Neural cell (in vitro differentiated cells): ENCODE measurements at regions not wholly inside any gene's neighbourhood (a gene's known extent, or its start where the extent isn't known, plus 50 kb on each side); places are given as distances from the start of the nearest gene placed in this dataset.

Source experiments
- H2AFZ ChIP-seq: fragments of 200-600, 300-800 bp; sonication (generic), shearing (Covaris generic); 2 replicates; pipeline ENCODE4 v1.6.0; 2014; ENCODE audit warnings: low read depth, mild to moderate bottlenecking, antibody characterized with exemption, low read length, moderate library complexity
- H3F3A ChIP-seq: fragments of 200-600 bp; shearing (Covaris generic); 2 replicates; pipeline ENCODE4 v1.6.1; 2016; ENCODE audit warnings: mild to moderate bottlenecking, moderate library complexity, mixed read lengths, antibody characterized with exemption, low read length; ENCODE audit not compliant: insufficient read depth, poor library complexity, severe bottlenecking
- H3K27ac ChIP-seq: fragments of 200-600, 300-800 bp; sonication (generic), shearing (Covaris generic); 2 replicates; pipeline ENCODE4 v1.5.1; 2014; ENCODE audit warnings: mild to moderate bottlenecking, low read length, moderate library complexity
- H3K27me3 ChIP-seq: fragments of 300-800, 200-600 bp; sonication (generic), shearing (Covaris generic); 2 replicates; pipeline ENCODE4 v1.6.0; 2014; ENCODE audit warnings: mild to moderate bottlenecking, low read depth, low read length, moderate library complexity; ENCODE audit not compliant: insufficient read depth
- H3K36me3 ChIP-seq: fragments of 300-800, 200-600 bp; sonication (generic), shearing (Covaris generic); 2 replicates; pipeline ENCODE4 v1.5.1; 2014; ENCODE audit warnings: mild to moderate bottlenecking, antibody characterized with exemption, low read length, moderate library complexity; ENCODE audit not compliant: insufficient read depth
- H3K4me2 ChIP-seq: fragments of 300-800, 200-600 bp; sonication (generic), shearing (Covaris generic); 2 replicates; pipeline ENCODE4 v1.6.0; 2014; ENCODE audit warnings: mild to moderate bottlenecking, low read length
- H3K4me3 ChIP-seq: fragments of 300-800, 200-600 bp; sonication (generic), shearing (Covaris generic); 2 replicates; pipeline ENCODE4 v1.5.1; 2014; ENCODE audit warnings: mild to moderate bottlenecking, low read length, moderate library complexity
- H3K79me2 ChIP-seq: fragments of 200-600 bp; shearing (Covaris generic); replicated peaks from 2 replicates; pipeline ENCODE4 v1.6.0; 2014; ENCODE audit warnings: mild to moderate bottlenecking, low read length, moderate library complexity; ENCODE audit not compliant: insufficient read depth
- H3K9ac ChIP-seq: fragments of 300-800, 200-600 bp; sonication (generic), shearing (Covaris generic); 2 replicates; pipeline ENCODE4 v1.6.1; 2016; ENCODE audit warnings: mild to moderate bottlenecking, low read length, mixed read lengths
- H3K9me2 ChIP-seq: fragments of 200-600 bp; shearing (Covaris generic); 2 replicates; pipeline ENCODE4 v1.6.1; 2016; ENCODE audit warnings: mild to moderate bottlenecking, low read length, mixed read lengths; ENCODE audit not compliant: insufficient read depth
- H3K9me3 ChIP-seq: fragments of 200-600, 300-800 bp; sonication (generic), shearing (Covaris generic); 2 replicates; pipeline ENCODE4 v1.6.1; 2016; ENCODE audit warnings: mild to moderate bottlenecking, mixed run types, low read length, moderate library complexity, mixed read lengths
- H4K20me1 ChIP-seq: fragments of 200-600 bp; shearing (Covaris generic); 2 replicates; pipeline ENCODE4 v1.6.1; 2016; ENCODE audit warnings: mild to moderate bottlenecking, mixed run types; ENCODE audit not compliant: insufficient read depth
- EP300 ChIP-seq: fragments of 450-650 bp; conservative IDR thresholded peaks from 2 replicates; pipeline ENCODE4 v1.6.1; 2014; ENCODE audit warnings: antibody characterized with exemption, mild to moderate bottlenecking, moderate library complexity; ENCODE audit not compliant: poor library complexity, severe bottlenecking
- EZH2 ChIP-seq: fragments of 200-600, 300-800 bp; shearing (Covaris generic), sonication (generic); IDR thresholded peaks from 2 replicates; pipeline ENCODE4 v1.6.1; 2014; ENCODE audit warnings: antibody characterized with exemption, low read length, borderline replicate concordance, mild to moderate bottlenecking; ENCODE audit not compliant: insufficient read depth, poor library complexity, severe bottlenecking
- MXI1 ChIP-seq: fragments of 450-650 bp; conservative IDR thresholded peaks from 2 replicates; pipeline ENCODE4 v1.6.1; 2014; ENCODE audit warnings: antibody characterized with exemption, mild to moderate bottlenecking; ENCODE audit not compliant: poor library complexity, severe bottlenecking
- POLR2AphosphoS5 ChIP-seq: IDR thresholded peaks from 2 replicates; pipeline ENCODE4 v1.6.1; 2012
- RAD21 ChIP-seq: fragments of 450-650 bp; conservative IDR thresholded peaks from 2 replicates; pipeline ENCODE4 v1.6.1; 2014; ENCODE audit warnings: antibody characterized with exemption, mild to moderate bottlenecking, moderate library complexity
- SMC3 ChIP-seq: fragments of 450-650 bp; conservative IDR thresholded peaks from 2 replicates; pipeline ENCODE4 v1.6.1; 2014; ENCODE audit warnings: antibody characterized with exemption, mild to moderate bottlenecking, moderate library complexity; ENCODE audit not compliant: poor library complexity
- TAF1 ChIP-seq: IDR thresholded peaks from 2 replicates; pipeline ENCODE4 v1.6.1; 2012; ENCODE audit warnings: low read depth
- TF ChIP-seq, protein P1 (sequence below): fragments of 450-650 bp; IDR thresholded peaks from 2 replicates; pipeline ENCODE4 v1.5.1; 2014; ENCODE audit warnings: antibody characterized with exemption, mild to moderate bottlenecking, moderate library complexity; ENCODE audit not compliant: poor library complexity, severe bottlenecking
- TF ChIP-seq, protein P2 (sequence below): IDR thresholded peaks from 2 replicates; pipeline ENCODE4 v1.6.1; 2012; ENCODE audit warnings: borderline replicate concordance

DNA sequence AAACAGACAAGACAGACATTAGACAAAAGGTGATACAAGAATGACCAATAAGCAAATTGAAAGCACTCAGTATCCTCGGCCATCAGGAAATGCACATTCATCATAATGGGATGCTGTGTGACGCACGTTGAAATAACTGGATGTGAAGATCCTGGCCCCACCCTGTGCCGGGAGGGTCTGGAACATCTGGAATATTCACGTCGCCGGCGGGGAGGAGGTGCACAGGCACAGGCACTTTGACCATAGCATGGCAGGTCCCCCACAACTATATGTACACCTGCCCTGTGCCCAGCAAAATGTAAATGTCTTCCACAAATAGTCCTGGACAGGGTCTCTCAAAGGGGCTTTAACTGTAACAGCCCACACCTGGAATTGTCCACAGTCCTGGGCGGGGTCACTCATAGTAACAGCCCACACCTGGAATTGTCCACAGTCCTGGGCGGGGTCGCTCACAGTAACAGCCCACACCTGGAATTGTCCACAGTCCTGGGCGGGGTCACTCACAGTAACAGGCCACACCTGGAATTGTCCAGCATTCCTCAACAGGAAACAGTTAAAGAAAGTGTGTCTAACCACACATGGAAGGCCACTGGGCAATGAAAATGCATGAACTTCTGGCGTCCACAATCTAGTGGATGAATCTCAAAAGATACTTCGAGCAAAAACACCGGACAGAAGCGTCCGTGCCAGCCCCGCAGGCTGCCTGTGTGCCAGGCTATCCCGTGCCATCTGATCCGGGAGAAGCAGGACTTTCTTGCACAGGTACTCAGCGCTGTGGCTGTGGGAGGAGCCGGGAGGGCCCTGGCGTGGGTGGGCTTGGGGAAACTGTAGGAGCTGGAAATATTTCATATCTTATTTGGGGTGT is 113.4 kb downstream of the RTP5 start:
- H3K36me3 ChIP-seq = no peaks in the 10 kb centered on the region
- no peak overlapping the region for H2AFZ ChIP-seq
- TF ChIP-seq EZH2 (no peak), SMC3 (no peak), POLR2AphosphoS5 (no peak), EP300 (no peak), MXI1 (no peak), RAD21 (no peak), TAF1 (no peak)
- TF ChIP-seq, protein P1, sequence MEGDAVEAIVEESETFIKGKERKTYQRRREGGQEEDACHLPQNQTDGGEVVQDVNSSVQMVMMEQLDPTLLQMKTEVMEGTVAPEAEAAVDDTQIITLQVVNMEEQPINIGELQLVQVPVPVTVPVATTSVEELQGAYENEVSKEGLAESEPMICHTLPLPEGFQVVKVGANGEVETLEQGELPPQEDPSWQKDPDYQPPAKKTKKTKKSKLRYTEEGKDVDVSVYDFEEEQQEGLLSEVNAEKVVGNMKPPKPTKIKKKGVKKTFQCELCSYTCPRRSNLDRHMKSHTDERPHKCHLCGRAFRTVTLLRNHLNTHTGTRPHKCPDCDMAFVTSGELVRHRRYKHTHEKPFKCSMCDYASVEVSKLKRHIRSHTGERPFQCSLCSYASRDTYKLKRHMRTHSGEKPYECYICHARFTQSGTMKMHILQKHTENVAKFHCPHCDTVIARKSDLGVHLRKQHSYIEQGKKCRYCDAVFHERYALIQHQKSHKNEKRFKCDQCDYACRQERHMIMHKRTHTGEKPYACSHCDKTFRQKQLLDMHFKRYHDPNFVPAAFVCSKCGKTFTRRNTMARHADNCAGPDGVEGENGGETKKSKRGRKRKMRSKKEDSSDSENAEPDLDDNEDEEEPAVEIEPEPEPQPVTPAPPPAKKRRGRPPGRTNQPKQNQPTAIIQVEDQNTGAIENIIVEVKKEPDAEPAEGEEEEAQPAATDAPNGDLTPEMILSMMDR = no peak
- TF ChIP-seq, protein P2, sequence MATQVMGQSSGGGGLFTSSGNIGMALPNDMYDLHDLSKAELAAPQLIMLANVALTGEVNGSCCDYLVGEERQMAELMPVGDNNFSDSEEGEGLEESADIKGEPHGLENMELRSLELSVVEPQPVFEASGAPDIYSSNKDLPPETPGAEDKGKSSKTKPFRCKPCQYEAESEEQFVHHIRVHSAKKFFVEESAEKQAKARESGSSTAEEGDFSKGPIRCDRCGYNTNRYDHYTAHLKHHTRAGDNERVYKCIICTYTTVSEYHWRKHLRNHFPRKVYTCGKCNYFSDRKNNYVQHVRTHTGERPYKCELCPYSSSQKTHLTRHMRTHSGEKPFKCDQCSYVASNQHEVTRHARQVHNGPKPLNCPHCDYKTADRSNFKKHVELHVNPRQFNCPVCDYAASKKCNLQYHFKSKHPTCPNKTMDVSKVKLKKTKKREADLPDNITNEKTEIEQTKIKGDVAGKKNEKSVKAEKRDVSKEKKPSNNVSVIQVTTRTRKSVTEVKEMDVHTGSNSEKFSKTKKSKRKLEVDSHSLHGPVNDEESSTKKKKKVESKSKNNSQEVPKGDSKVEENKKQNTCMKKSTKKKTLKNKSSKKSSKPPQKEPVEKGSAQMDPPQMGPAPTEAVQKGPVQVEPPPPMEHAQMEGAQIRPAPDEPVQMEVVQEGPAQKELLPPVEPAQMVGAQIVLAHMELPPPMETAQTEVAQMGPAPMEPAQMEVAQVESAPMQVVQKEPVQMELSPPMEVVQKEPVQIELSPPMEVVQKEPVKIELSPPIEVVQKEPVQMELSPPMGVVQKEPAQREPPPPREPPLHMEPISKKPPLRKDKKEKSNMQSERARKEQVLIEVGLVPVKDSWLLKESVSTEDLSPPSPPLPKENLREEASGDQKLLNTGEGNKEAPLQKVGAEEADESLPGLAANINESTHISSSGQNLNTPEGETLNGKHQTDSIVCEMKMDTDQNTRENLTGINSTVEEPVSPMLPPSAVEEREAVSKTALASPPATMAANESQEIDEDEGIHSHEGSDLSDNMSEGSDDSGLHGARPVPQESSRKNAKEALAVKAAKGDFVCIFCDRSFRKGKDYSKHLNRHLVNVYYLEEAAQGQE = no peak
- H3K27me3 ChIP-seq = no peaks in the 10 kb centered on the region
- H3F3A ChIP-seq = no peaks in the 10 kb centered on the region
- H3K79me2 ChIP-seq = no peaks in the 10 kb centered on the region
- no peak overlapping the region for H3K4me3 ChIP-seq
- no peaks in the 10 kb centered on the region for H3K9me2 ChIP-seq
- H3K9ac ChIP-seq = no peak overlapping the region
- H3K4me2 ChIP-seq = no peak overlapping the region
- H3K27ac ChIP-seq = peak overlapping the region; percentile 62
- H3K9me3 ChIP-seq = no peaks in the 10 kb centered on the region
- H4K20me1 ChIP-seq = no peaks in the 10 kb centered on the region

DNA sequence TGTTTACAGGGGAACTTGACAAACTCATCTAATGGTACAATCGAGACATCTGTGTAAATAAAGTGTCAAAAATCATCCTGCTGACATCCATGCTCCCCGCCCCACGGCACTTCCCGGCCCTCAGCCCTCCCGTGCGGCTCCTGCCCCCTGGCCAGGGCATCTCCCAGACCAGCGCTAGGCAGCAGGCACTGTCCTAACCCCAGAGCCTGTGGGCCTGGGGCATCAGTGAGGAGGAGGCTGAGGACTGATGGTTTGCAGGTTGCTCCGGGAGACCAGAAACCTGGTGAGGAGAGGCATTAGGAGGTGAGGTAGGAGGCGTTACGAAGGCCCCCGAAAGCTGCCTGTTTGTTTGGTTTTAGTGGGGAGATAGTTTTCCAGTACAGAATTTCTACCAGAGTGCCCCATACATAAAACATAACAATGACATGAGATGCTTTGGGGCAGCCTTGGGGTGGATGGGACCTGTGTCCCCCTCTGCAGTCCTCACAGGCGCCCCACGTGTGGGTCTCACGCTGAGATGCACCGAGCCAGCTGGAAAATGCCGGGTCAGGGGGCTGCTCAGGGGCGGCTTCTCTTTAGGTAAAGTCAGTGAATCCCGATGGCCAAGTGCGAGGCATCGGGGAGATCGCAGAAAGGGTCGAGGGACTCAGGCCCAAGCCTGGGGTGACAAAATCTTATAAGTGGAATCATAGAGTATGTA is 114.2 kb downstream of the RTP5 start:
- no peak overlapping the region for H3K9ac ChIP-seq
- no peak overlapping the region for H3K27ac ChIP-seq
- H2AFZ ChIP-seq = no peak overlapping the region
- no peaks in the 10 kb centered on the region for H3K9me3 ChIP-seq
- no peaks in the 10 kb centered on the region for H3K79me2 ChIP-seq
- H3F3A ChIP-seq = no peaks in the 10 kb centered on the region
- H3K9me2 ChIP-seq = no peaks in the 10 kb centered on the region
- H3K4me2 ChIP-seq = no peak overlapping the region
- no peaks in the 10 kb centered on the region for H4K20me1 ChIP-seq
- no peaks in the 10 kb centered on the region for H3K27me3 ChIP-seq
- H3K36me3 ChIP-seq = no peaks in the 10 kb centered on the region
- TF ChIP-seq RAD21 = no peak
- TF ChIP-seq EP300 = no peak
- TF ChIP-seq SMC3 = no peak
- TF ChIP-seq TAF1 = no peak
- no peak for TF ChIP-seq EZH2
- TF ChIP-seq MXI1 = no peak
- no peak overlapping the region for H3K4me3 ChIP-seq
